GM19438 (cell line): ENCODE measurements at regions not wholly inside any gene's neighbourhood (a gene's known extent, or its start where the extent isn't known, plus 50 kb on each side); places are given as distances from the start of the nearest gene placed in this dataset.

Experiments used
- ATAC-seq: cut with Tn5 transposase; IDR thresholded peaks from one replicate; pipeline ENCODE4 v1.9.1; 2021; ENCODE audit warnings: low read depth; ENCODE audit not compliant: unreplicated experiment

DNA sequence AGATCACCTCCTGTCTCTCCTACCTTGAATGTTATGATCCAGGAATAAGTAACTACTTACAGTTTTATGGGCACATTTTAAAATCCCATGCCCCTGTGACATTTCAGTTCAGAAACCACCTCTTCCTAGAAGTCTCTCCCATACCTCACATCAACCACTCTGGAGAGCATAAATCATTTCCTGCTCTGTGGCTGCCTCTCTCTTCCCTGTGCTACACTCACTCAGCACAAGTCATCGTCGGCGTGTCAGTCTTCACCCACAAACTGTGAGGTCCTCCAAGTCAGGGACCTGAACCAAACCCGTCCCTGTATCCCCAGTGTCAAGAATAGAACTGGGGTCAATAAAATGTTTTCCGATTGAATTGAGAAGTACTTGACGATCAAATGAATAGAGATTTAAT, 863.3 kb downstream of the BCL11B start:
- no peak for ATAC-seq

DNA sequence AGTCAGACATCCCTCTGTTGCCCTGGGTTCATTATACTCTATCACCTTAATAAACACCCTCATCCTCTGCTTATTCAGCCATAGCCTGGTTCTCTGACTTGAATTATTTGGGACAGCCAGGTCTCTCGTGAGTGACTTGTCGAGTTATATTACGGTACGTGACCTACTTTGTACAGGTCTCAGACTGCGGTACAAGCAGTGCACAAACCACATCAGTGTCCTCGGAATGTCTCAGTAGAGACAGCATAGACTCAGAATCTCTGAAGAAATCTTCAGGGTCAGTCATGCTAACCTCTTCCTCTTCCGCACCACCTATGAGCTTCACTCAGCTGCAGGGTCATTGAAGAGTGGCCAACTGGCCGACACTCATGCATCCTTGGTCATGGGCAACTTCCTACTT, 860.8 kb downstream of the BCL11B start:
- ATAC-seq, result no peak

DNA sequence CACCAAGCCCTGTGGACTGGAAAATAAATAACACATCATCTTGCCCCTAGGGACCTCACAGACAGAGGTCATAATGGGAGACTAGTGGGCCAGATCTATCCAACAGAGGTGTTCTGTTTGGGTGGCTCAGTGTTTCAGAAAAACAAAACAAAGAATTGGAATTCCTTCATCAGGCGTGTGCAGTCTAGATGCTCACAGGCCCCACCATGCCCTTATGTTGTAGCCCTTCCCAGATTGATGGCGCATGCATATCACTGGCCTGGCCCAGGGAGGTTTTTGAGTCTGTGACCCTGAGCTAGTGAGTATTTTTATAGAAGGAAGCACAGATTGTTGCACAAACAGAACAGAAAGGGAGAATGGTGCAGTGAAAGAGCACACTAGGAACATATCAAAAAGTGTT, 859.6 kb downstream of the BCL11B start:
- no peak for ATAC-seq

DNA sequence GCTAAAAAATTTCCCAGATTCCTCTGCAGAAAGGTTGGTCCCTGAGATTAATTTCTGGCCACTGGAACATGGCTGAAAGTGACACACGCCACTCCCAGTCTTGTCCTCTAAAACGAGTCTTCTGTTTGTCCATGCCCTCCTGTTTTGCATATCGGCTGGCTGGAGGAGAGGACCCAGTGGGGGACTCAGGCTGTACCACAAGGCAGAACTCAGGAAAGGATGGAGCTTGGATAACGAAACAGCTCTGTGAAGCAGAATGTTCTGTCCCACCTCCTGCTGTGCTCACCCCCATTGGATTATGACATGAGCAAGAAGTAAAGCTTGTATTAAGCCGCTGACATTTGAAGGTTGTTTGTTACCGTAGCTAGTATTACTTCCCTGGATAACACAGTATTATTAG, 856.2 kb downstream of the BCL11B start:
- ATAC-seq, result no peak

DNA sequence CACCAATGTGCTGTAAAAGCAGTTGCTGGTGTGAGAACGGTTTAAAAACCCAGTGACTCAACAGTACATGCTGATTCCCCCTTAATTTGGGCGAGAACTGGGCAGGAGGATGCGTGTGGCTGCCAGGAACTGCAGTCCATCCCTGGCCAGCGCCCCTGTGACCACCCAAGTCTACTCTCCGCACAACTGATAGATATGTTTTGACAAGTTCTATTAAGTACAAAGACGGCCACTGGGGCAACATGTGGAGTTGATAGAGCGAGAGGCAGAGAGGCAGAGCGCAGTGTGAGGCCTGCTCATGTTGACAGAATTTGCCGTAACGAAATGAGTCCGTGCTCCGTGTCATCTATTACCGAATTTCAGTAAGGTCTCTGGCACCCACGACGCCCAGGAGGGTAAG, 855.0 kb downstream of the BCL11B start:
- ATAC-seq, result no peak

DNA sequence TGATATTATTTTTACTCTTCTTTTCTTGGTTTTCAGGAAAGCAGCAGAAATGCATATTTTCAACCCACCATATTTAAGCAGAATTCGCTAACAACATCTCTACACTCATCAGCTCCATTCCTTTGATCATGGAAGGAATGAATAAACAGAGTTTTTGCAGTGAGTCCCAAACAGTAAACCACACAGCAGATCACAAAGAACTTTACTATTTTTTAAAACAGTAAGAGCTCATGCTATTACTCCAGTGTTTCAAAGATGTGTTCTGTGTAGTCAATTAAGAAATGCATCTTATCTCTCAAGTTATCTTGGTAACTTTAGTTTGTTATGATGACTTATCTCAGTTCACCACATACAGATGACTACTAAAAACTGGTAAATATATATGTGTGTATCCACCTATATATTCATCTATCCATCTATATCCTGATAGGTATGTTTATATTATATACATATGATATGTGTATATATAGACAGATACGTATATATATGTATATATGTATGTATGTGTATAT, 843.5 kb downstream of the BCL11B start:
- no peak for ATAC-seq

DNA sequence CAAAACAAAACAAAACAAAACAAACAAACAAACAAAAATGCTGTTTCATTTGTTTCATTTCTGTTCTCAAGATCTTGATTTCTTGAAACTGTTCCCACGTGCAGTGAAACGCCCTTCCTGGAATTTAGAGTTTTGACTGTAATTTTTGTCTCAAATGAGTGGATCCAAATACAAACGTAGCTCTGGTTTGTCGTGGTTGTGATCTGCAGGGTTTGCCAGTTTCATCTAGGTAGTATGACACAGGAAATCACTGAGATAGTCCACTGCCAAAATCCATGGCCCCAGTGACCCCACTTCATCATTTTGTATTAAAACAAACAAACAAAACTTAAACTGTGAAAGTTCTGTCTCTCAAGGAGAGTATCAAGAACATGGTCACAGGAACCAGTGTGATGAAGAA, 838.6 kb downstream of the BCL11B start:
- ATAC-seq, result no peak

DNA sequence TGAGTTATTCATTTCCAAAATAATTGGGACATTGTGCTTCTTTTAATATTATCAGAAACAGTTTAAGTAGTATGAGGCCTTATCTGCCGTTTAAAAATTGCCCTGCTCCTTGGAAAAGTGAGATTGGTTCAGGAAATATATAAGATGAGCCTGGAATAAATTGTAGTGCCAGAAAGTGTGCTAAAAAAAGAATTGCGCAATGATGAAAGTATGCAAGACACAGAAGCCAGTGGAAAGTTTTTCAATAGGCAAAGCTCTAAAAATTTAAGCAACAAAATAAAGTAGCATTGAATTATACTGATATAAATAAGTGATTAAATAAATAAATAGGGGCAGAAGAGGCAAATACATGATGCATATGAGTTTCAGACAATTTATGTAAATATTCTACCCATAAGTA, 834.9 kb downstream of the BCL11B start:
- no peak for ATAC-seq

DNA sequence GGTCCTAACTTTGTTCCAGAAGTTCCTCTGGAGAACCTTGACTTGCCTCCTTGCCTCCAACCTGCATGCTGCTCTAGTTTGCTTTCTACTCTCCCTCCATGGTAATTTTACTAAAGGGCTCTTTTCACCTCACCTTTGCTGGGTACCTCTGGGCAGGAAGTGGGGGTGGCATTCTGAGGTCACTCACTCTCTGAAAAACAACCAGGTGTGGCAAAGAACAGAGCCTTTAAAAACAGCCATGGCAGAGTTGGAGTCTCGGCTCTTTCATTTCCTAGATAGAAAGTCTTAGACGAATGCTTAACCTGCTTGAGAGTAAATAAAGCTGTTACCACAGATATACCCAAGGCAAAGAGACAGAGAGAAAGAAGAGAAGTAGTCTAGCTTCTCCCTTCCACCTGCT, 827.9 kb downstream of the BCL11B start:
- ATAC-seq, result no peak

DNA sequence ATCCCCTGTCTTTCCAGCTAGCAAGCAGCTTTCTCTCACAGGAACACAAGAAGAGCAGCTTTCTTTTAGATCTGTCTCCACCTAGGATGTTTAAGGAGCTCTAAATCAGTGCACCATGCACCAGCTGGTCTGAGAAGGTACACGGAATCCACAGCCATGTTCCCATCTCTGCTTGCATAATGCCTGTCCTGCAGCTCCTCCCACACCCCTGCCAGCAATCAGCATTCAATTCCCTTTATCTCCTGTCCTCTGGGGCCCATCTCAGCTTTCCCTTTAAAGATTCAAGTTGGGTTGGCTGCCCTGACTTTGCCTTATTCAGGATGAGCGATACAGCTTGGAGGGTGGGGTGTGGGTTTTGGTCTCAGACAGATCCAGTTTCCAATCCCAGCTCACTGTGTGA, 826.3 kb downstream of the BCL11B start:
- no peak for ATAC-seq

DNA sequence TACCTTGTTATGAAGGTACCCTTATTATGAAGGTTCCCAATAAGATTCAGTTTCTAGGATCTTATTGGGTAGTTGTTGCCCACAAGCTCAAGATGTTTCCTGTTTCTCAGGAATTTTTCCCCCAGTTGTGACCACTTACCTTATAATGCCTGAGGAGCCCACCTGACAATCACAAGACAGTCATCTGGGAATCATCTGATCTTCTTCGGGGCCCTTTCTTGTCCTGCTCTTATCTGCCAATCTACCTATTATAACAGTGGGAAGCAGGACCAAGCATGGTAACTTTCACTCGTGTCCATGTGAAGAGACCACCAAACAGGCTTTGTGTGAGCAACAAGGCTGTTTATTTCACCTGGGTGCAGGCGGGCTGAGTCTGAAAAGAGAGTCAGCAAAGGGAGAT, 825.5 kb downstream of the BCL11B start:
- ATAC-seq, result no peak

DNA sequence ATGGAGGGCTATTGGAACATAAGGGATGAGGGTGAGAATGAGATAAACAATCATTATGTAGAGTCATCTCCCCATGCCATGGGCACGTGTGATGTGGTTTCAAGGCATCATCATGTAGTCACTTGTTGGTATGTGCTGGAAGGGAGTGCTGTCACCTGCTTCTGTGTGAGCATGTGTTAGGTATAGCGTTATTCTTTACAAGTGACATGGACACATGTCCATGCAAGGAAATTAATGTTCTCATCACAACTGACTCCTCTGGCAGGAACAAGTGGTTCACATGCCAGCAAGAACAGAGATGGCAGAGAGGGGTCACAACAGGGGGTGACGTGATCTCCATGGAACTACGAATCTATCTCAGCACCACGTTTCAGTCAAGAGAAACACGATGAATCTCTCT, 815.8 kb downstream of the BCL11B start:
- ATAC-seq, result no peak

DNA sequence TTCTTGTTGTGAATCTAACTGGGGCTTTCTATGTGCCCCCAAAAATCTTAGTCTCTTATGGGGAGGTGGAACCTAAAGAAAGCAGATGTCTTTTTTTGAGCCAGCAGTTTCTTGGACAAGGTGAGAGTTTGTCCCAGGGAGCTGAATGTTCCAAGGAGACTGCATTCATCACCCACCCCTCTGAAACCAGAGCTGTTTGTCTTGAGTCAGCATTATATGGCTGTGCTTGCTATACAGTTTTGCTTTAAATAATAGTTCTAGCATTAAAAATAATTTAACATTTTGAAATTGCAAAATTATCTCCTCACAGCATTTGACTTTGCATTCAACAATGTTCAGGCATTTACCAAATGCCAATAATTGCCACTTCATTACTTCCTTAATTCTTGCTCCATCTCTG, 813.3 kb downstream of the BCL11B start:
- no peak for ATAC-seq

DNA sequence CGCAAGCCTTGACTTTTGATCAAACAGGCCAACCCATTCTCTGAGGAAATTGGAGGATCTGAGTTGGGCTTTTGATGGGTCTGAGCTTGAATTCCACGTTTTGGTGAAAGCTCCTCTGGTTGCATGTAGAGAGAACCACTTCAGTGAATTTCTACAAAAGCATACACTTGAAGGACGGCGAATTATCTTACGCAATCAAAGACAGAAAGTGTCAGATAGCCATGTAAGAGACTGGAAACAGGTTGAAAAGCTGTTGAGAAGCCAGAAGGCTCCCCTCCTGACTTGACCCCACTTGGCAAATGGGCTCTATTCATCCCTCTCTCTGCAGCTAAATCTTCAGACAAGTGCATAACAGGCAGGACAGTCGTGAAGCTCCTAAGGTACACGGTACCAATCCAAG, 809.1 kb downstream of the BCL11B start:
- no peak for ATAC-seq

DNA sequence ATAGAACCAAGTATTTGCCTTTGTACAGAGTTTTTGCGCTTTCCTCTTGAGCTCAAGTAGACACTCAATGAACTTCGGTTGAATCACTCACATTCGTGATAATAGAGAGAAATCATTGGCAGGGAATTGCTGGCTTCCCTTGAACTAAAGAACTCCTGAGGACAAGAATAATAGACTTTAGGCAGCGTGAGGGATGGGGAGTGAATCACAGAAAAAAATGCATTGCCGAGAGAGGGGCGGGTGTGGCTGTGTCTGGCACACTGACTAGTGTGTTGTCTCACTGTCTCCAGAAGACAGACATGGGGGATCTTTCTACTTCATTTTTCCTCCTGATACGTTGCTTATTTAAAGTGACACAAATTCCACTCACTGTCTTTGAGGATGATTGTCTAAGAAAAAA, 805.2 kb downstream of the BCL11B start:
- ATAC-seq, result no peak

DNA sequence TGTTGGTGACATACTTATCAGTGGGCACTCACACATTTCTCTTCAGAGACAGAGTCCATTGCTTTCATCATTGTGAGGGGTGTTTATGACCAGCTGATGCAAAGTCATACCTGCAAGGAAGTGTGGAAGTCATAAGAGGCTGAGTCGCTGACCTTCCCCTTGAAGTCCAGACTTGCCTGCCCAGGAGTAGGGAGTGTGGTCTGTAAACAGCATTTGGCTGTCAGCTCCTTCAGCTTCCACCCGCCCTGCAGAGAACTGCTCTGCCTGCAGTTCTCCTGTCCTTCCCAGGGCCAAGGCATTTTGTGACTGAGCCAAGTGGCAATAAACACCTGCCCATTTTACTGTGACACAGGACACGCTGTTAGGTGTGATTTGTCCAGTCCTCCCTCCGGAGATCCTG, 801.3 kb downstream of the BCL11B start:
- no peak for ATAC-seq

DNA sequence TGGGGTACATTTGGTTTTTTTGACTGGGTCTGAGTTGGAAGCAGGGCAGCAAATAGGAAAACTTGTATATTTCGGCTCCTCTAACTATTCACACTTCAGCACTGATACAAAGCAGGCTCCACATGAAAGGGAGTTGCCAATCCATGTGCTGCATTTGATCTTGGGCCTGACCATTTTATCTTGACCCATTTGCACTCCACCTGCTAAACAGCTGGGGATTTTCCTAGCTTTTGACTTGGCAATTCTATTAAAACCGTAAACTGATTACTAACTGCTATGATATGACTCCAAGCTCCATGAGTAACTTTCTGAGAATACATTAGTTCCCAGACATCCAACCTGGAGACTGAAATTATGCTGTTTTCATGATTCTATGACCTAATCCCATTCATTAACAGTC, 797.1 kb downstream of the BCL11B start:
- no peak for ATAC-seq

DNA sequence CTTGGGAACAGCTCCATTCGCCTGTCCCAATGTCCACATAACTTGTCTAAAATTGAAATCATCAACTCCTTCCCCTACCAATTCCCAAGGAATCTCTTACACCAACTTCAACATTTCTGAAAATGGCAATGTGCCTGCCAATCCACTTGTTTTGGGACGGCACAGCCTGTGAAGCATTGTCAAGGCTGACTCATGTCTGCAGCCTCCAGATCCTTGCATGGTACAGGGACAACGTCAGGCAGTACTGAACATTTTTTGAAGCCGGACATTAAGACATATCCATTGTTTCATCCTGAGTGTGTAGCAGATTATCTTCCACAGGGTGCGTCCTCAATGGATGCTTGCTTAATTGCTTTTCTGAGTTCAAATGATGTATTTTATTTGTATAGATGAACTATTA, 794.1 kb downstream of the BCL11B start:
- ATAC-seq, result no peak

DNA sequence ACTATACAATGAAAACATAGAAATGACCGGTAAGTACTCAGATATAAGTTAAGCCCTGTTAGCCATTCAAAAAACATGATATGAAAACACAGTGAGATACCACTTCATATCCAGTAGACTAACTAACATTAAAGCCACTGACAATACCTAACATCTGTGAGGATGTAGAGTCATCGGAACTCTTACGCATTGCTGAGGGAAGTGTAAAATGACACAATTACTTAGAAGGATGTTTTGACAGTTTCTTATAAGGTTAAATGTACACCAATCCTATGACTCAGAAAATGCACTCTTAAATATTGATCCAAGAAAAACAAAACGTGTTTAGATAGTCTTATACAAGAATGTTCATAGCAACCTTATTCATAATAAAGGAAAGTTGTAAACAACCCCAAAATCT, 782.9 kb downstream of the BCL11B start:
- no peak for ATAC-seq

DNA sequence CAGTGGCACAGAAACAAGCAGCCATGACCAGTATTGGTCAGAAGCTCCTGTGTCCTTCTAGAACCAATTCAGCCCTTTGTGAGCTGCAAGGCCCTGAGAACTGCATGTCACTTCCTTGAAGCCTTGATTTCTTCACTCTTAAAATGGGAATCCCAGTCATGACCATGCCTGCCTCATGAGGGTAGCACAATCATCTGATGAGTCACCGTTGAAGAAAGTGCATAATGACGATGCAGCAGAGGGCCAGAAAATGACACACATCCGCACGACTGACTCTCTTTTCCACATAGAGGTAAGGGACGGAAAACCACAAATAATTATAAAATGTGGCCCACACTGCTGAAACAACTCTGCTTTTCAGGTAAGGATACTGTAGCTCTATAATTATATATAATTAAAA, 777.4 kb downstream of the BCL11B start:
- ATAC-seq, result no peak

DNA sequence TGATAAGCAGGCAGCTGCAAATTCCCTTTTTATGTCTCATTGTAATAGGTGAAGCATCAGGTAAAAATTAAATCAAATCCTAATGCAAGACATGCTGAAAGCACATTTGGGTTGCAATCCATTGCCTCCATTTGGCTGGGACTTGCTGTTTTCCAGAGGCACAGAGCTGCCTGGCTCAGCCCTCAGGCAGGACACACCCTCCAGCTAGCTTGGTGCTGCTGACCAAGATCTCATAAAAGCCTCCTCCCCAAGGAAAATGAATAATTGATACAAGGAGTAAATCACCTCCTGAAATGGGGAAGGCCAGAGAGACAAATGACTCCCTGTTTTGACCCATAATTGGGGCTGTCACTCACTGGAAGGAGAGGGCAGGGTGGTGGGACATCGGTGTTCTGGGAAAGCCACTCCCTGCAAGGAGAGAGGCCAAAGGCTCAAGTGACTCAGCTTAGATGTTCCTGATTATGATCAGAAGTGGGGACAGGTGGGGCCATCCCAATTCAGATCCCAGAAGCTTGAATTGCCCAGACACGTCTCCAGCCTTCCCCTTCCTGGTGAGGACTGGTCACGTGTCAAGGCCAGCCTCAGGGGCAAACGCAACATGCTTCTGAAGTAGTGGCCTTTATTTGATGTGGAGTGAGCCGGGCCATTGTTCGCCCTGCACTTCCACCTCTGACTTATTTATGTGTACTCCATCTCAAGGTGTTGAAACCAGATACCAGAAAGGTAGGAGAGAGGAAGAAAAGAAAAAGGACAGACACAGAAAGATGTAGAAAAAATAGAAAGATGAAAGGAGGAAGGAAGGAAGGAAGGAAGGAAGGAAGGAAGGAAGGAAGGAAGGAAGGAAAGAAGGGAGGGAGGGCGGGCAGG, 773.7 kb downstream of the BCL11B start:
- no peak for ATAC-seq

DNA sequence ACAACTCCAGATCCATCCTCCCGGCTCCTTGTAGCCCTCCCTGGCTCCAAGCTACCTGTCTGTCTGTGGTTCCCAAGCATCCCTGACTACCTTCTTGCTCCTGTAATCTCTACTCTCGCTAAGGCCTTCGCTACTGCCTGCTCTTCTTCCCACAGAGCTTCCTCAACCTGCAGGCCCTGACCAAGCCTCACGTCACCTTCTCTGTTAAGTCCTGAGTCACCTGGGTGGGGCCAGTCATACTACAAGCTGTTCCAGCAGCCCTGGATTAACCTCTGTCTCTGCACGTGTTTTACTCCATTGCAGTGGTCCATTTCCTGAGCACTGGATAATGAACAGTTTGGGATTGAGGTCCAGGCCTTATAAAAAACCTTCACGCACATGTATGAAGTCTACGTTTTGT, 770.7 kb downstream of the BCL11B start:
- no peak for ATAC-seq

DNA sequence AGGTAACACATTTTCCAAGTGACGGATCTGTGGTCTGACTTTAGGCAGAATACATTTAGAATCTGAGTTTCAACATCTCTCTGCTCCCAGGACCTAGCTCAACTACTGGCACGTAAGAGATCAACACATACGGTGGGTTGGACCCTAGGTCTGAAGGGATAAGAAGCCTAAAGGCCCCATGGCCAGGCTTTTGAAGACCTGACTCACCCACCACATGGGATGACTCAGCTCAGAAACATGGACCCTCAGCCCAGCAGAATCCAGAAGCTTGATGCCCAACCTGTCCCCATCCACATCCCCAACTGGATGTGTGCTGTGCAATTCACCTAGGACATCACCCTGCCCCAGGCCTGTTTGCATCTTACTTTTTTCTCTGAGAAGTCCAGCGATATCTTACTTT, 770.2 kb downstream of the BCL11B start:
- ATAC-seq, result no peak
